ENCODE measurements at regions not wholly inside any gene's neighbourhood (a gene's known extent, or its start where the extent isn't known, plus 50 kb on each side); places are given as distances from the start of the nearest gene placed in this dataset.

- no peak for FAIRE-seq
Measured at GRCh38 chr12:83197483-83197914, 510.8 kb downstream of the TMTC2 start.

GRCh38 chr12:83196694-83197350, 510.1 kb downstream of the TMTC2 start:
- no peak for FAIRE-seq

- no peak for FAIRE-seq
Measured at GRCh38 chr12:83190631-83191390, 504.1 kb downstream of the TMTC2 start.

GRCh38 chr12:83186419-83186818, 499.7 kb downstream of the TMTC2 start:
- no peak for FAIRE-seq

- FAIRE-seq, result no peak
Measured at GRCh38 chr12:83185241-83185640, 498.5 kb downstream of the TMTC2 start.

All from colon (tissue), 2 donors.